AG04450 (cell line): ENCODE measurements at regions not wholly inside any gene's neighbourhood (a gene's known extent, or its start where the extent isn't known, plus 50 kb on each side); places are given as distances from the start of the nearest gene placed in this dataset.

ENCODE experiments used
- CTCF ChIA-PET: fragments of 300-600, 350-600 bp; formaldehyde crosslinking; extraction: SDS; loops from one replicate; lab custom pipeline; 2022; ENCODE audit warnings: antibody characterized with exemption, inconsistent platforms; lab: Charles Lee
- POLR2A ChIA-PET: fragments of 350-600 bp; formaldehyde crosslinking; extraction: SDS; loops from one replicate; lab custom pipeline; 2021; ENCODE audit warnings: antibody characterized with exemption, inconsistent platforms; lab: Yijun Ruan, JAX
- DNase-seq: peaks from one replicate; pipeline ENCODE4 v3.0.0-alpha.2; 2011; ENCODE audit warnings: low read depth, low spot score
- H3K27ac ChIP-seq: one replicate; pipeline ENCODE4 v1.5.1; 2012; ENCODE audit warnings: low read depth, low read length, control low read depth
- H3K27me3 ChIP-seq: one replicate; pipeline ENCODE4 v1.6.0; 2012; ENCODE audit warnings: low read length; ENCODE audit not compliant: control insufficient read depth, insufficient read depth
- H3K4me3 ChIP-seq: 2 replicates; pipeline ENCODE4 v1.5.1; 2011; ENCODE audit warnings: mild to moderate bottlenecking, low read depth, low read length, control low read depth
- H3K9me3 ChIP-seq: 2 replicates; pipeline ENCODE4 v1.5.1; 2012; ENCODE audit warnings: low read length; ENCODE audit not compliant: control insufficient read depth, insufficient read depth
- TF ChIP-seq, protein P1 (sequence below): IDR thresholded peaks from 2 replicates; pipeline ENCODE4 v1.5.1; 2011; ENCODE audit warnings: low read depth, low read length, control low read depth, inconsistent platforms

DNA sequence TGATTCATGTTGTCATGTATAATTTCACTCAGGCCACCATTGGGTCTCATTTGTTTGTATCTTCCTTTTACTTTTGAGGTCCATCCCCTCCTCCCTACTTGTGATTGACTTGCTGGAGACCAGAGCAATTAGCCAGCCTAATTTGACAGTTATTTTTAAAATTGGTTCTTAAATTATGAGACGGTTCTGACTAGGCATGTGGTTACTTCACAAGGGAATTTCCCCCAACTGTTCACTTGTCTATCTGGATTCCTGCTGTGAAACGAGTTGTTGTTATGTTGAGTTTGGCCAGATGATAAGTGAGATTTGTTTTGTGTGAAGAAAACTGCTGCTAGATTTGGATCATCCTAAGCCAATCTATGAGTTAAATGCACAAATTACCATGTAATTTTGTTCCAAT, 359.1 kb downstream of the BARHL2 start:
- TF ChIP-seq, protein P1, sequence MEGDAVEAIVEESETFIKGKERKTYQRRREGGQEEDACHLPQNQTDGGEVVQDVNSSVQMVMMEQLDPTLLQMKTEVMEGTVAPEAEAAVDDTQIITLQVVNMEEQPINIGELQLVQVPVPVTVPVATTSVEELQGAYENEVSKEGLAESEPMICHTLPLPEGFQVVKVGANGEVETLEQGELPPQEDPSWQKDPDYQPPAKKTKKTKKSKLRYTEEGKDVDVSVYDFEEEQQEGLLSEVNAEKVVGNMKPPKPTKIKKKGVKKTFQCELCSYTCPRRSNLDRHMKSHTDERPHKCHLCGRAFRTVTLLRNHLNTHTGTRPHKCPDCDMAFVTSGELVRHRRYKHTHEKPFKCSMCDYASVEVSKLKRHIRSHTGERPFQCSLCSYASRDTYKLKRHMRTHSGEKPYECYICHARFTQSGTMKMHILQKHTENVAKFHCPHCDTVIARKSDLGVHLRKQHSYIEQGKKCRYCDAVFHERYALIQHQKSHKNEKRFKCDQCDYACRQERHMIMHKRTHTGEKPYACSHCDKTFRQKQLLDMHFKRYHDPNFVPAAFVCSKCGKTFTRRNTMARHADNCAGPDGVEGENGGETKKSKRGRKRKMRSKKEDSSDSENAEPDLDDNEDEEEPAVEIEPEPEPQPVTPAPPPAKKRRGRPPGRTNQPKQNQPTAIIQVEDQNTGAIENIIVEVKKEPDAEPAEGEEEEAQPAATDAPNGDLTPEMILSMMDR: no peak
- CTCF ChIA-PET: no interaction called here
- Histone ChIP-seq H3K4me3 (no peak overlapping the region), H3K27ac (no peak overlapping the region), H3K9me3 (no peaks in the 10 kb centered on the region), H3K27me3 (no peaks in the 10 kb centered on the region)
- DNase-seq: no peak
- POLR2A ChIA-PET: no interaction called here

DNA sequence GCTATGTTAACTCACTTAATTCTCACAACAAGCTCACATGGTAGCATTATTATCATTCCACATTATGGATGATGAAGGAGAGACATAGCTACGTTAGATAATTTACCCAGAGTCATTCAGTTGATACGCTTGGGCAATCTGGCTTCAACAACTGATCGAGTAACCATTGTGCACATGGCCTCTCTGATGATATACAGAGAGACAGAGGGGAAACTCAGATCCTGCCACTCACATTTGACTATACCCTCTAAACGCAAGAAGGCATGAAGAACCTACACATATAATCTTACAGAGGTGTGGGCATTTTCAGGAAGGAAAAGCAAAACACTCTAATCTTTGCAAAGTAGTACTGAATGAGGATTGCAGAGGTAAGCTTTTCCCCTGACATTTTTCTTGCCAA, 360.1 kb downstream of the BARHL2 start:
- CTCF ChIA-PET: no interaction called here
- Histone ChIP-seq H3K9me3 (no peaks in the 10 kb centered on the region), H3K27ac (no peak overlapping the region), H3K4me3 (no peak overlapping the region), H3K27me3 (no peaks in the 10 kb centered on the region)
- DNase-seq: no peak
- POLR2A ChIA-PET: no interaction called here
- TF ChIP-seq, protein P1: no peak

DNA sequence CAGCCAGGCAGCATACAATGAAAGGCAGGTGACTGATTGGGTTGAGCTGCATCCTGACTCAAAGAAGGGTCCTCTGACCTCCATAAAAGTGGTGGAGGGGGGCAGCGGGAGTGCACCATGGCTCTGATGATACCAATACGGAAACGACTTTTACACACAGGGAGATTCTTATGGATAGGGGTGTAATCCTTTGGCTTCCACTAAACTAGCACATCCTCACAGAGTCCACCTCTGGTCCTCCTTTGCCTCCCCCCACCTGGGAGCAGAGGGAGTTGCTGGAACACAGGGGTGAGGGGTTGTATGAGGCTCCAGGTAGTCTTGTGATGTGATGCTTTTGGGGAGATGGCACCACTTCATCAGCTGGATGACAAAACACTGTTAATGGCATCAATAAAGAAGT, 361.0 kb downstream of the BARHL2 start:
- ChIA-PET CTCF (no interaction called here), POLR2A (no interaction called here)
- Histone ChIP-seq H3K27me3 (no peaks in the 10 kb centered on the region), H3K4me3 (no peak overlapping the region), H3K27ac (no peak overlapping the region), H3K9me3 (no peaks in the 10 kb centered on the region)
- DNase-seq: no peak
- TF ChIP-seq, protein P1: no peak

DNA sequence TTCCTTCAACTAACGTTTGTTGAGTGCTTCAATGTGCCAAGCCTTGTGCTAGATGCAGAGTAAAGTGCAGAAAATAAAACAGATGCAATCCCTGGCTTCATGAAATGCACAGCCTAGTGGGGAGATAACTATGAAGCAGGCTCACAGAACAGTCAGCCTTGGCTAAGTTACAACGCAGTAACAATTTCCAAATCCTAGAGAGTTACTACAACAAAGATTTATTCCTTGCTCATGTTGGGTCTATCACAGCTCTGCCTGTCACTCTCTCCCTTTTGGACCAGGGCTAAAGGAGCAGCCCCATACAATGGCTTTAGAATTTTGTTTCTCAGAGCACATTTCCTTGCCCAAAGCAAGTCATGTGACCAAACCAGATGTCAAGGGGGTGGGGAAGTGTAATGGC, 359.8 kb downstream of the ZNF326 start:
- ChIA-PET CTCF (no interaction called here), POLR2A (no interaction called here)
- Histone ChIP-seq H3K27me3 (no peaks in the 10 kb centered on the region), H3K9me3 (no peaks in the 10 kb centered on the region), H3K4me3 (no peak overlapping the region), H3K27ac (no peak overlapping the region)
- TF ChIP-seq, protein P1: no peak
- no peak for DNase-seq

DNA sequence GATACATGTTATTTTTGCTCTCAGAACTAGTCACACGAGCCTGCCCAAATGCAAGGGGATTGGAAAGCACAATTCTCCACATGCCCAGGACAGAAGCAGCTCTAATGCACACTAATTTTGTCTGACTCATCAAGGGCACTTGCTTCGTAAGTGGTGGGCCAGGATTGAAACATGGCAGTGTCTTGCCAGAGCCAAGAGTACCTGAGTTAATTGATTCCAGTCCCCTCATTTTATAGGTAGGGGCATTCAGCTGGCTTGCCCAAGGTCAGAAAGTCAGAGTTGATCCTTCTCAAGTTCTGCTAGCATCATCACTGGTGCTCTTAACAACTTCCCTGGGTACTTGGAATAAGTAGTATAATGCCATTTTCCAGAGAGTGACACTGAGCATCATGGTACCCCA, 356.1 kb downstream of the ZNF326 start:
- Histone ChIP-seq H3K4me3 (no peak overlapping the region), H3K27ac (no peak overlapping the region), H3K27me3 (no peaks in the 10 kb centered on the region), H3K9me3 (no peaks in the 10 kb centered on the region)
- no peak for DNase-seq
- ChIA-PET POLR2A (no interaction called here), CTCF (no interaction called here)
- TF ChIP-seq, protein P1: no peak
